NT2/D1 (cell line): ENCODE measurements at regions not wholly inside any gene's neighbourhood (a gene's known extent, or its start where the extent isn't known, plus 50 kb on each side); places are given as distances from the start of the nearest gene placed in this dataset.
A peak's percentile ranks its signal among the peaks of the same experiment; 100 is the strongest.

Experiments
- DNase-seq: peaks from one replicate; pipeline ENCODE4 v3.0.0-alpha.2; 2011; ENCODE audit warnings: low read depth, low spot score
- H3K27me3 ChIP-seq: 2 replicates; pipeline ENCODE4 v1.6.0; 2011; ENCODE audit warnings: mild to moderate bottlenecking; ENCODE audit not compliant: insufficient read length, insufficient read depth
- H3K36me3 ChIP-seq: 2 replicates; pipeline ENCODE4 v1.6.1; 2011; ENCODE audit warnings: mild to moderate bottlenecking, low read length, mixed read lengths; ENCODE audit not compliant: insufficient read depth, insufficient read length
- H3K4me1 ChIP-seq: 2 replicates; pipeline ENCODE4 v1.5.1; 2011; ENCODE audit not compliant: insufficient read depth, insufficient read length
- H3K4me3 ChIP-seq: 2 replicates; pipeline ENCODE4 v1.5.1; 2011; ENCODE audit warnings: low read depth; ENCODE audit not compliant: insufficient read length
- H3K9ac ChIP-seq: 2 replicates; pipeline ENCODE4 v1.6.0; 2011; ENCODE audit warnings: low read depth; ENCODE audit not compliant: insufficient read length
- H3K9me3 ChIP-seq: 2 replicates; pipeline ENCODE4 v1.5.1; 2011; ENCODE audit warnings: mild to moderate bottlenecking, low read length; ENCODE audit not compliant: insufficient read depth
- SUZ12 ChIP-seq: IDR thresholded peaks from 2 replicates; pipeline ENCODE4 v1.6.1; 2011; ENCODE audit not compliant: insufficient read length, insufficient read depth; ENCODE audit errors: extremely low read depth
- YY1 ChIP-seq: IDR thresholded peaks from 2 replicates; pipeline ENCODE4 v1.6.1; 2011; ENCODE audit not compliant: insufficient read length, insufficient read depth
- ZNF274 ChIP-seq: IDR thresholded peaks from 2 replicates; pipeline ENCODE4 v1.6.1; 2011; ENCODE audit warnings: mild to moderate bottlenecking, low read depth, low read length

- no peak for TF ChIP-seq YY1
- TF ChIP-seq SUZ12 = no peak
- no peak for TF ChIP-seq ZNF274
- no peak overlapping the region for H3K9ac ChIP-seq
- H3K9me3 ChIP-seq = peaks cover 10% of the 10 kb centered on the region; the same call in 1 of the 2 replicates
- no peak overlapping the region for H3K4me3 ChIP-seq
- no peaks in the 10 kb centered on the region for H3K36me3 ChIP-seq
- no peaks in the 10 kb centered on the region for H3K27me3 ChIP-seq
- no peak for DNase-seq
- H3K4me1 ChIP-seq = no peaks in the 10 kb centered on the region
These were observed 301.3 kb downstream of the FBXW7 start for GRCh38 chr4:152234571-152234970.

DNA sequence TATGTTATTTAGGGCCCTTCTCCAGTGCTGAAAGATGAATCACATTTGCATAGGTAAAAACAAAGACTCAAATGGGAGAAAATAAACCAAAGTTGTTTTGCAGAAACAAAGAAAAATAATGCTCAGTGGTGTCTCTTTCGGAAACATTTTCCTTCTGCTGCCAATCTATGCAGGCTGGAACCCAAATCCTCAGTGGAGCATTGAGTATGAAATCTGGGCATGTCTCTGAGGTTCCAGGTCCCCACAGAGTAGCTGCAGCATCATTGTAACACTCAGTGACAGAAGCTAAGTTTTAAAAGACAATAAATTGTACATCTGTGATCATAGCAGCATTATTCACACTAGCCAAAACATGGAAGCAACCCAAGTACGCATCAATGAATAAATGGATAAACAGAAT lies 303.6 kb downstream of the FBXW7 start:
- H3K4me3 ChIP-seq = no peak overlapping the region
- DNase-seq = no peak
- no peak overlapping the region for H3K9ac ChIP-seq
- H3K4me1 ChIP-seq = peaks cover 3% of the 10 kb centered on the region
- no peaks in the 10 kb centered on the region for H3K27me3 ChIP-seq
- peaks cover 10% of the 10 kb centered on the region; the same call in 1 of the 2 replicates for H3K9me3 ChIP-seq
- TF ChIP-seq YY1 = no peak
- no peak for TF ChIP-seq SUZ12
- no peak for TF ChIP-seq ZNF274
- H3K36me3 ChIP-seq = no peaks in the 10 kb centered on the region

- no peaks in the 10 kb centered on the region for H3K36me3 ChIP-seq
- no peak overlapping the region for H3K4me3 ChIP-seq
- H3K4me1 ChIP-seq = peaks cover 4% of the 10 kb centered on the region
- no peak for TF ChIP-seq SUZ12
- no peak for TF ChIP-seq ZNF274
- no peak for TF ChIP-seq YY1
- no peak overlapping the region for H3K9ac ChIP-seq
- H3K9me3 ChIP-seq = peaks cover 10% of the 10 kb centered on the region; the same call in 1 of the 2 replicates
- H3K27me3 ChIP-seq = no peaks in the 10 kb centered on the region
- DNase-seq = peak; percentile 20
These were observed 306.1 kb downstream of the FBXW7 start for GRCh38 chr4:152229782-152230289.

DNA sequence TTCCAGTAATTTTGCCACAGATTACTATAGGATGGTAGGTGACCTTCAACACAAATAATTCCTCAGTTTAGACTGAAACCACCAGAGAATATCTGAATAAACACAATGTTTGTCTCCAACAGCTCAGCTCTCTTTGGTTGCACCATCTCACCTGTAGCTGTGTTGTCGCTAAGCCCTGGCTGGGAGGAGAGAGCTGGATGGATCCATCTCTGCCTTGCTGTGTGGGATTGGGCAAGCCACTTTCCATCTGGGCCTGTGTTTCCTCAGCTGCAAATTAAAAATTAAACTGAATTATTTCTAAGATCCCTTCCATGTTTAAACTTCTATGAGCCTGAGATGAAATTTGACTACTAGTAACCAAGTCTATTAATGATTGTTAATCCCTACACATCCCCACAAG lies 310.2 kb downstream of the FBXW7 start:
- peaks cover 16% of the 10 kb centered on the region for H3K9me3 ChIP-seq
- DNase-seq = no peak
- H3K9ac ChIP-seq = no peak overlapping the region
- no peaks in the 10 kb centered on the region for H3K27me3 ChIP-seq
- H3K4me1 ChIP-seq = peaks cover 4% of the 10 kb centered on the region
- H3K4me3 ChIP-seq = no peak overlapping the region
- TF ChIP-seq YY1 (no peak), ZNF274 (no peak), SUZ12 (no peak)
- no peaks in the 10 kb centered on the region for H3K36me3 ChIP-seq

GRCh38 chr4:152224721-152225420 lies 311.0 kb downstream of the FBXW7 start:
- H3K4me1 ChIP-seq = peaks cover 4% of the 10 kb centered on the region
- H3K36me3 ChIP-seq = no peaks in the 10 kb centered on the region
- H3K9me3 ChIP-seq = peaks cover 9% of the 10 kb centered on the region; the same call in 1 of the 2 replicates
- no peak overlapping the region for H3K9ac ChIP-seq
- H3K27me3 ChIP-seq = no peaks in the 10 kb centered on the region
- no peak for DNase-seq
- H3K4me3 ChIP-seq = no peak overlapping the region
- no peak for TF ChIP-seq YY1
- TF ChIP-seq SUZ12 = no peak
- TF ChIP-seq ZNF274 = no peak

GRCh38 chr4:152224223-152224622 lies 311.7 kb downstream of the FBXW7 start:
- H3K9ac ChIP-seq = no peak overlapping the region
- H3K4me3 ChIP-seq = no peak overlapping the region
- H3K27me3 ChIP-seq = no peaks in the 10 kb centered on the region
- no peak for DNase-seq
- TF ChIP-seq SUZ12 (no peak), ZNF274 (no peak), YY1 (no peak)
- H3K4me1 ChIP-seq = peaks cover 3% of the 10 kb centered on the region
- no peaks in the 10 kb centered on the region for H3K36me3 ChIP-seq
- H3K9me3 ChIP-seq = peaks cover 9% of the 10 kb centered on the region; the same call in 1 of the 2 replicates

DNA sequence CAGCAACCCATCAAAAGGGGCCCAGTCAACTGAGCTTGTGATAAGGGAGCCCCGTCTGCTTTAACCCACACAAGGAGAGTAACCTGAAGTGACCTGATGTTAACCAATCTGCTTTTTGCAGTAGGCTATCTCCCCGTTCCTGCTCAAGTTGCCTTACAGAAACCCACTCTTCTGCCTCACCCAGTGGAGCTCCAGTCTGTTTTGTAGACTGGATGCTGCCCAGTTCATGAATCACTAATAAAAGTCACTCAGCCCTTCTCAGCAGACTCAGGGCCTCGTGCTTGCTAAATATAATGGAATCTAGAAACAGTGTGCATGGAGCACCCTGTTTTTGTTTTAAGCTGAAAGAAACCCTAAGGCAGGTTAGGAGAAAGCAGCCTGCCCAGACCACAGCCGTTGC lies 312.3 kb downstream of the FBXW7 start:
- Histone ChIP-seq H3K9me3 (peaks cover 9% of the 10 kb centered on the region; the same call in 1 of the 2 replicates), H3K4me3 (no peak overlapping the region), H3K36me3 (no peaks in the 10 kb centered on the region), H3K4me1 (peaks cover 2% of the 10 kb centered on the region), H3K9ac (no peak overlapping the region), H3K27me3 (no peaks in the 10 kb centered on the region)
- DNase-seq = no peak
- no peak for TF ChIP-seq ZNF274
- no peak for TF ChIP-seq SUZ12
- no peak for TF ChIP-seq YY1
